Suprapubic skin (tissue), 4 donors: ENCODE measurements at regions not wholly inside any gene's neighbourhood (a gene's known extent, or its start where the extent isn't known, plus 50 kb on each side); places are given as distances from the start of the nearest gene placed in this dataset.
"Not testable (repeated sequence)": the region's sequence is repeated elsewhere in the genome, so short reads cannot be mapped to it uniquely, and the experiment has no call there.

Experiments used
- DNase-seq, 2 donors: peaks; one replicate each; pipeline ENCODE4 v3.0.0-alpha.2; 2019; ENCODE audit warnings: low spot score in 2 of 2
- H3K27ac ChIP-seq: fragments of 200-600 bp; sonication (generic); one replicate; pipeline ENCODE4 v1.5.1; 2019
- H3K27me3 ChIP-seq: fragments of 200-600 bp; sonication (generic); one replicate; pipeline ENCODE4 v1.5.1; 2019
- H3K36me3 ChIP-seq: fragments of 200-600 bp; sonication (generic); one replicate; pipeline ENCODE4 v1.5.1; 2019
- H3K4me1 ChIP-seq: fragments of 200-600 bp; sonication (generic); one replicate; pipeline ENCODE4 v1.5.1; 2019
- H3K4me3 ChIP-seq: fragments of 200-600 bp; sonication (generic); one replicate; pipeline ENCODE4 v1.5.1; 2019; ENCODE audit warnings: mild to moderate bottlenecking
- H3K9me3 ChIP-seq: fragments of 200-600 bp; sonication (generic); one replicate; pipeline ENCODE4 v1.5.1; 2019
- EP300 ChIP-seq: sonication (generic); formaldehyde crosslinking; IDR thresholded peaks from one replicate; pipeline ENCODE4 v1.6.1; 2017; ENCODE audit warnings: antibody characterized with exemption
- POLR2A ChIP-seq, 2 donors: fragments of 450-650 bp; IDR thresholded peaks; one replicate each; pipeline ENCODE4 v1.6.1; 2017; ENCODE audit warnings: antibody characterized with exemption in 2 of 2, mild to moderate bottlenecking in 2 of 2, moderate library complexity in 2 of 2
- POLR2AphosphoS5 ChIP-seq, 3 donors: sonication (generic); formaldehyde crosslinking; IDR thresholded peaks; one replicate each; pipeline ENCODE4 v1.6.1; 2017; ENCODE audit warnings: antibody characterized with exemption in 3 of 3
- WGBS: methylation state at CpG from one replicate; pipeline ENCODE4 v1.1.5; 2018; 5-methylcytosine and 5-hydroxymethylcytosine counted together
- TF ChIP-seq, protein P1 (sequence below), 2 donors: fragments of 200-600 bp in 1 of 2; fragments of 450-650 bp in 1 of 2; sonication (generic) in 1 of 2; IDR thresholded peaks; one replicate each; pipeline ENCODE4 v1.5.1; 2016 to 2019; ENCODE audit warnings: antibody characterized with exemption in 2 of 2, mild to moderate bottlenecking in 1 of 2, moderate library complexity in 1 of 2

DNA sequence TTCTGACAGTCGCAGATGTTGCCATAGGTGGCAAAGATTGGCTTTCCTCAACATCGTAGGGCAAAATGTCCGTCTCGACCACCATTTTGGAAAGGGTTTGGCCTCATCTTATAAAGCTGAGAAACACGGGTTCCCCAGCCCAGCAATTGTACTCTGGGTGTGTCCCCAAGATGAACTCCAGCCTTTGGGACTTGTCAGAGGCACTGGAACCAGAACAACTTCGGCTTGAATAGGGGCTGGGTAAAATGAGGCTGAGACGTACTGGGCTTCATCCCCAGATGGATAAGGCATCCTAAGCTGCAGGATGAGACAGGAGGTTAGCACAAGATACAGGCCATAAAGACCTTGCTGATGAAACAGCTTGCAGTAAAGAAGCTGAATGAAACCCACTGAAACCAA lies 151.9 kb downstream of the CRLF2 start:
- no peaks in the 10 kb centered on the region for H3K4me1 ChIP-seq
- peaks cover 4% of the 10 kb centered on the region for H3K9me3 ChIP-seq
- H3K36me3 ChIP-seq = no peaks in the 10 kb centered on the region
- no peak overlapping the region for H3K27ac ChIP-seq
- peak in 1 of 2 donors; percentile 54 for DNase-seq
- H3K4me3 ChIP-seq = no peak overlapping the region
- TF ChIP-seq EP300 = no peak
- no peak for TF ChIP-seq POLR2AphosphoS5 (IDR thresholded peaks at IDR 0.05)
- TF ChIP-seq, protein P1, sequence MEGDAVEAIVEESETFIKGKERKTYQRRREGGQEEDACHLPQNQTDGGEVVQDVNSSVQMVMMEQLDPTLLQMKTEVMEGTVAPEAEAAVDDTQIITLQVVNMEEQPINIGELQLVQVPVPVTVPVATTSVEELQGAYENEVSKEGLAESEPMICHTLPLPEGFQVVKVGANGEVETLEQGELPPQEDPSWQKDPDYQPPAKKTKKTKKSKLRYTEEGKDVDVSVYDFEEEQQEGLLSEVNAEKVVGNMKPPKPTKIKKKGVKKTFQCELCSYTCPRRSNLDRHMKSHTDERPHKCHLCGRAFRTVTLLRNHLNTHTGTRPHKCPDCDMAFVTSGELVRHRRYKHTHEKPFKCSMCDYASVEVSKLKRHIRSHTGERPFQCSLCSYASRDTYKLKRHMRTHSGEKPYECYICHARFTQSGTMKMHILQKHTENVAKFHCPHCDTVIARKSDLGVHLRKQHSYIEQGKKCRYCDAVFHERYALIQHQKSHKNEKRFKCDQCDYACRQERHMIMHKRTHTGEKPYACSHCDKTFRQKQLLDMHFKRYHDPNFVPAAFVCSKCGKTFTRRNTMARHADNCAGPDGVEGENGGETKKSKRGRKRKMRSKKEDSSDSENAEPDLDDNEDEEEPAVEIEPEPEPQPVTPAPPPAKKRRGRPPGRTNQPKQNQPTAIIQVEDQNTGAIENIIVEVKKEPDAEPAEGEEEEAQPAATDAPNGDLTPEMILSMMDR (IDR thresholded peaks at IDR 0.05) = no peak
- TF ChIP-seq POLR2A (IDR thresholded peaks at IDR 0.05) = no peak
- 86% methylated on average over 7 of the region's 7 CpGs for WGBS
- no peaks in the 10 kb centered on the region for H3K27me3 ChIP-seq

DNA sequence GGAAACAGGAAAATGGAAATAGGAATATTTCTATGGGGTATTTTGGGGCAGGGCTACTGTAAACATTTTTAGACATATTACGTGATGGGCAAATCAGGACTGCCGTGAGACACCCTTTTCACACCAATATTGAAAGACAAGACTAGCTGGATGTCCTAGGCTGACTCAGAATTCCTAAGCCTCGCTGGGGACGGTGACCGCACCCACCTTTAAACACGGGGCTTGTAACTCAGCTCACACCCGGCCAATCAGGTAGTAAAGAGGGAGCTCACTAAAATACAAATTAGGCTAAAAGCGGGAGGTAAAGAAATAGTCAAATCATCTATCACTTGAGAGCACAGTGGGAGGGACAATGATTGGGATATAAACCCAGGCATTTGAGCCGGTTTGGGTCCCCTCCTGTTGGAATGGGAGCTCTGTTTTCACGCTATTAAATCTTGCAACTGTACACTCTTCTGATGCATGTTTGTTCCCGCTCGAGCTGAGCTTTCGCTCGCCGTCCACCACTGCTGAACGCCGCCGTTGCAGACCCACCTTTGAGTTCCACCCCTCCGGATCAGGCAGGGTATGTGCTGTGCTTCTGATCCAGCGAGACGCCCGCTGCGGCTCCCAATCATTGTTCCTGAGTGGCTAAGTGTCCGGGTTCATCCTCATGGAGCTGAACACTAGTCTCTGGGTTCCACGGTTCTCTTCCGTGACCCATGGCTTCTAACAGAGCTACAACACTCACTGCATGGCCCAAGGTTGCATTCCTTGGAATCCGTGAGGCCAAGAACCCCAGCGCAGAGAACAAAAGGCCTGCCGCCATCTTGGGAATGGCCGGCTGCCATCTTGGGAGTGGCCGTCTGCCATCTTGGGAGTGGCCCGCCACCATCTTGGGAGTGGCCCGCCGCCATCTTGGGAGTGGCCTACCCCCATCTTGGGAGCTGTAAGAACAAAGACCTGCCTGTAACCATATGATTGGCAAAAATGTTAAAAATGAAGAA lies 152.6 kb downstream of the CRLF2 start:
- peaks cover 4% of the 10 kb centered on the region for H3K9me3 ChIP-seq
- H3K27ac ChIP-seq = no peak overlapping the region
- no peak overlapping the region for H3K4me3 ChIP-seq
- 89% methylated on average over 30 of the region's 34 CpGs for WGBS
- no peaks in the 10 kb centered on the region for H3K36me3 ChIP-seq
- no peak for TF ChIP-seq EP300
- TF ChIP-seq POLR2AphosphoS5 (IDR thresholded peaks at IDR 0.05) = no peak
- no peak for TF ChIP-seq POLR2A (IDR thresholded peaks at IDR 0.05)
- H3K4me1 ChIP-seq = no peaks in the 10 kb centered on the region
- peak in 1 of 2 donors; percentile 69 for DNase-seq
- H3K27me3 ChIP-seq = no peaks in the 10 kb centered on the region

DNA sequence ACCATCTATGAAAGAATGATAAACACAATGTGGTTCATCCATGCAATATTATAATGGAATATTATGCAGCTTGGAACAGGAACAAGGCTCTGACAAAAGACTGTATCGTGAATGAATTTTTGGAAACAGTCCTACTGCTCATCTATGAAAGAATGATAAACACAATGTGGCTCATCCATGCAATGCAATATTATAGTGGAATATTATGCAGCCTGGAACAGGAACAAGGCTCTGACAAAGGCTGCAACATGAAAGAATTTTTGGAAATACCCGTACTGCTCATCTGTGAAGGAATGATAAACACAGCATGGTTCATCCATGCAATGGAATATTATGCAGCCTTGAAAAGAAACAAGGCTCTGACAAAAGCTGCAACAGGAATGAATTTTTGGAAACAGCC lies 158.8 kb downstream of the CRLF2 start:
- not testable (repeated sequence) for H3K4me3 ChIP-seq, H3K4me1 ChIP-seq, H3K27me3 ChIP-seq, H3K27ac ChIP-seq, H3K36me3 ChIP-seq, DNase-seq
- 72% methylated on average over 2 of the region's 2 CpGs for WGBS
- peaks cover 16% of the 10 kb centered on the region for H3K9me3 ChIP-seq

DNA sequence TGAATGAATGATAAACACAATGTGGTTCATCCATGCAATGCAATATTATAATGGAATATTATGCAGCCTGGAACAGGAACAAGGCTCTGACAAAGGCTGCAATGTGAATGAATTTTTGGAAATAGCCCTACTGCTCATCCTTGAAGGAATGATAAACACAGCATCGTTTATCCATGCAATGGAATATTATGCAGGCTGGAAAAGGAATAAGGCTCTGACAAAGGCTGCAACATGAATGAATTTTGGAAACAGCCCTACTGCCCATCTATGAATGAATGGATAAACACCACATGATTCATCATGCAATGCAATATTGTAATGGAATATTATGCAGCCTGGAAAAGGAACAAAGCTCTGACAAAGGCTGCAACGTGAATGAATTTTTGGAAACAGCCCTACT lies 159.4 kb downstream of the CRLF2 start:
- Histone ChIP-seq H3K27ac (no peak overlapping the region), H3K36me3 (no peaks in the 10 kb centered on the region), H3K4me1 (no peaks in the 10 kb centered on the region), H3K9me3 (peaks cover 16% of the 10 kb centered on the region), H3K4me3 (no peak overlapping the region), H3K27me3 (no peaks in the 10 kb centered on the region)
- DNase-seq = no peak
- WGBS = 81% methylated on average over 2 of the region's 2 CpGs
- TF ChIP-seq POLR2A (IDR thresholded peaks at IDR 0.05) = no peak
- TF ChIP-seq, protein P1 (IDR thresholded peaks at IDR 0.05) = no peak
- TF ChIP-seq POLR2AphosphoS5 (IDR thresholded peaks at IDR 0.05) = no peak
- no peak for TF ChIP-seq EP300

DNA sequence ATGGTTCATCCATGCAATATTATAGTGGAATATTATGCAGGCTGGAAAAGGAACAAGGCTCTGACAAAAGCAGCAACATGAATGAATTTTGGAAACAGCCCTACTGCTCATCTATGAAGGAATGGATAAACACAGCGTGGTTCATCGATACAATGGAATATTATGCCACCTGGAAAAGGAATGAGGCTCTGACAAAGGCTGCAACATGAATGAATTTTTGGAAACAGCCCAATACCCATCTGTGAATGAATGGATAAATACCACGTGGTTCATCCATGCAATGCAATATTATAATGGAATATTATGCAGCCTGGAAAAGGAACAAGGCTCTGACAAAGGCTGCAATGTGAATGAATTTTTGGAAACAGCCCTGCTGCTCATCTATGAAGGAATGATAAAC lies 160.4 kb downstream of the CRLF2 start:
- Histone ChIP-seq H3K9me3 (peaks cover 16% of the 10 kb centered on the region), H3K27ac (no peak overlapping the region), H3K36me3 (no peaks in the 10 kb centered on the region), H3K4me1 (no peaks in the 10 kb centered on the region), H3K27me3 (no peaks in the 10 kb centered on the region), H3K4me3 (no peak overlapping the region)
- WGBS = 96% methylated on average over 3 of the region's 3 CpGs
- TF ChIP-seq, protein P1 (IDR thresholded peaks at IDR 0.05) = no peak
- no peak for TF ChIP-seq EP300
- no peak for TF ChIP-seq POLR2A (IDR thresholded peaks at IDR 0.05)
- no peak for TF ChIP-seq POLR2AphosphoS5 (IDR thresholded peaks at IDR 0.05)
- DNase-seq = no peak

DNA sequence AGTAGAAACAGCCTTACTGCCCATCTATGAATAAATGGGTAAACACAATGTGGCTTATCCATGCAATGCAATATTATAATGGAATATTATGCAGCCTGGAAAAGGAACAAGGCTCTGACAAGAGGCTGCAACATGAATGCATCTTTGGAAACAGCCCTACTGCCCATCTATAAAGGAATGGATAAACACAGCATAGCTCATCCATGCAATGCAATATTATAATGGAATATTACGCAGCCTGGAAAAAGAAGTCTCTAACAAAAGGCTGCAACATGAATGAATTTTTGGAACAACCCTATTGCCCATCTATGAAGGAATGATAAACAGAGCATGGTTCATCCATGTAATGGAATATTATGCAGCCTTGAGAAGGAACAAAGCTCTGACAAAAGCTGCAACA lies 161.0 kb downstream of the CRLF2 start:
- H3K4me1 ChIP-seq = no peaks in the 10 kb centered on the region
- peaks cover 18% of the 10 kb centered on the region for H3K9me3 ChIP-seq
- no peak for DNase-seq
- TF ChIP-seq, protein P1 (IDR thresholded peaks at IDR 0.05) = no peak
- TF ChIP-seq POLR2A (IDR thresholded peaks at IDR 0.05) = no peak
- no peak for TF ChIP-seq POLR2AphosphoS5 (IDR thresholded peaks at IDR 0.05)
- no peak for TF ChIP-seq EP300
- no peaks in the 10 kb centered on the region for H3K36me3 ChIP-seq
- 96% methylated on average over 1 of the region's 1 CpG for WGBS
- no peaks in the 10 kb centered on the region for H3K27me3 ChIP-seq
- H3K4me3 ChIP-seq = no peak overlapping the region
- no peak overlapping the region for H3K27ac ChIP-seq
